CD14-positive monocyte (primary cell): ENCODE measurements at regions not wholly inside any gene's neighbourhood (a gene's known extent, or its start where the extent isn't known, plus 50 kb on each side); places are given as distances from the start of the nearest gene placed in this dataset.

Experiments used
- DNase-seq, 3 donors: peaks; one replicate each; pipeline ENCODE4 v3.0.0-alpha.2; 2011 to 2022
- H2AFZ ChIP-seq: 2 replicates; pipeline ENCODE4 v1.6.0; 2012; ENCODE audit warnings: mild to moderate bottlenecking, low read depth, low read length, inconsistent platforms; ENCODE audit not compliant: insufficient read depth, poor library complexity, severe bottlenecking
- H3K27ac ChIP-seq, 2 donors: 1 replicate in 1 of 2; 2 replicates in 1 of 2; pipeline ENCODE4 v1.5.1; 2012 to 2013; ENCODE audit warnings: low read length in 2 of 2, control low read depth in 1 of 2, inconsistent platforms in 1 of 2, low read depth in 1 of 2, mild to moderate bottlenecking in 1 of 2
- H3K27me3 ChIP-seq, 2 donors: one replicate each; pipeline versions ENCODE4 v1.6.0 to v1.6.1; 2011 to 2013; ENCODE audit warnings: low read length in 2 of 2; ENCODE audit not compliant: control insufficient read depth in 2 of 2, insufficient read depth in 2 of 2
- H3K36me3 ChIP-seq, 2 donors: replicated peaks in 1 of 2; 1 replicate in 1 of 2; 2 replicates in 1 of 2; pipeline versions ENCODE4 v1.5.1 to v1.6.1; 2012 to 2013; ENCODE audit warnings: low read length in 2 of 2, control low read depth in 1 of 2, inconsistent platforms in 1 of 2, mild to moderate bottlenecking in 1 of 2; ENCODE audit not compliant: insufficient read depth in 2 of 2, control insufficient read depth in 1 of 2
- H3K4me1 ChIP-seq, 2 donors: 1 replicate in 1 of 2; 2 replicates in 1 of 2; pipeline versions ENCODE4 v1.5.1 to v1.6.1; 2012 to 2013; ENCODE audit warnings: low read length in 2 of 2, control low read depth in 1 of 2, inconsistent platforms in 1 of 2, mild to moderate bottlenecking in 1 of 2, moderate library complexity in 1 of 2; ENCODE audit not compliant: insufficient read depth in 2 of 2, control insufficient read depth in 1 of 2
- H3K4me2 ChIP-seq: replicated peaks from 2 replicates; pipeline ENCODE3; 2012; ENCODE audit warnings: low read length, moderate library complexity, mild to moderate bottlenecking; ENCODE audit not compliant: poor library complexity, severe bottlenecking; ENCODE audit errors: extremely low read depth
- H3K4me3 ChIP-seq, 3 experiments: fragments of 200-600 bp in 1 of 3; sonication (generic) in 1 of 3; replicated peaks in 1 of 3; 1 replicate in 2 of 3; 2 replicates in 1 of 3; pipeline ENCODE4 v1.5.1; 2011 to 2013; ENCODE audit warnings: low read length in 3 of 3, mild to moderate bottlenecking in 3 of 3, control low read depth in 2 of 3, low read depth in 2 of 3, inconsistent platforms in 1 of 3, moderate library complexity in 1 of 3
- H3K79me2 ChIP-seq: 2 replicates; pipeline ENCODE4 v1.6.0; 2012; ENCODE audit warnings: mild to moderate bottlenecking, control low read depth, inconsistent platforms, low read length, moderate library complexity; ENCODE audit not compliant: insufficient read depth
- H3K9ac ChIP-seq: 2 replicates; pipeline ENCODE4 v1.6.0; 2017; ENCODE audit warnings: low read length, mild to moderate bottlenecking; ENCODE audit not compliant: insufficient read depth, poor library complexity, severe bottlenecking
- H3K9me3 ChIP-seq, 2 donors: replicated peaks in 1 of 2; 1 replicate in 1 of 2; 2 replicates in 1 of 2; pipeline versions ENCODE4 v1.5.1 to v1.6.1; 2012 to 2013; ENCODE audit warnings: low read length in 2 of 2, control low read depth in 1 of 2; ENCODE audit not compliant: control insufficient read depth in 1 of 2, insufficient read depth in 1 of 2
- H4K20me1 ChIP-seq: 2 replicates; pipeline ENCODE4 v1.6.0; 2012; ENCODE audit warnings: mild to moderate bottlenecking, low read length, control low read depth, moderate library complexity; ENCODE audit not compliant: insufficient read depth
- H3K27ac Mint-ChIP-seq, 7 donors: one replicate each; pipeline ENCODE4 v1.8.0; 2020; ENCODE audit warnings: mild to moderate bottlenecking in 7 of 7, mixed read lengths in 7 of 7, moderate library complexity in 6 of 7, inconsistent platforms in 2 of 7
- H3K27me3 Mint-ChIP-seq, 3 donors: one replicate each; pipeline ENCODE4 v1.8.0; 2021 to 2022; ENCODE audit warnings: low read depth in 3 of 3, mild to moderate bottlenecking in 3 of 3, mixed read lengths in 3 of 3, moderate library complexity in 3 of 3, inconsistent platforms in 1 of 3
- H3K36me3 Mint-ChIP-seq, 2 donors: one replicate each; pipeline ENCODE4 v1.8.0; 2020; ENCODE audit warnings: mixed read lengths in 2 of 2, inconsistent platforms in 1 of 2, mild to moderate bottlenecking in 1 of 2
- H3K4me1 Mint-ChIP-seq: one replicate; pipeline ENCODE4 v1.8.0; 2020; ENCODE audit warnings: mild to moderate bottlenecking, mixed read lengths
- H3K4me3 Mint-ChIP-seq, 2 donors: one replicate each; pipeline ENCODE4 v1.8.0; 2020; ENCODE audit warnings: mild to moderate bottlenecking in 2 of 2, mixed read lengths in 2 of 2, moderate library complexity in 1 of 2
- H3K9me3 Mint-ChIP-seq, 7 donors: one replicate each; pipeline ENCODE4 v1.8.0; 2020 to 2022; ENCODE audit warnings: mixed read lengths in 7 of 7, mild to moderate bottlenecking in 6 of 7, moderate library complexity in 6 of 7, inconsistent platforms in 2 of 7
- CTCF ChIP-seq: fragments of 200-600 bp; IDR thresholded peaks from one replicate; pipeline ENCODE4 v1.8.0; 2022; ENCODE audit warnings: antibody characterized with exemption, mild to moderate bottlenecking
- WGBS: methylation state at CpG from one replicate; pipeline ENCODE4 v1.1.5; 2013; ENCODE audit warnings: missing lambda C conversion rate; ENCODE audit not compliant: insufficient coverage; 5-methylcytosine and 5-hydroxymethylcytosine counted together
- intact Hi-C, 2 donors: fragments of 100-400 bp; cut with micrococcal nuclease; formaldehyde crosslinking; loops; one replicate each; pipeline versions ENCODE4 v1.15.0 to v1.15.1; 2023

DNA sequence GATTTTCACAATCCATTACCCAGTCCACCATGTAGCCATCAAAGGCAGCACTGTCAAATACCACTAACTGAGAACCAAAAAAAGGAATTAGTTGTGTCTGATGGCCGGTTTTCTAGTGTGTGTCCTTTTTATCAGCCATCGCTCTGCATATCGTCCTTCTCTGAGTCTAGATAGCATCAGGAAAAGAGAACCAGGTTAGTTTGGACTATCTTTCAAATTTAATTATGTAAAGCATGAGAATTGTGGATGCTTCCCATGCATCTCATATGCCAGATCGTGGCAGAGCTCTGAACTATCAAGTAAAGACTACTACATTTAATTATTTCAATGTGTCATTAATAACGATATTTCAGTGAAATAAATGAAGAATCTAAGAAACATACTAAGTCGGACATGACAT is 691.9 kb downstream of the FAM181B start:
- no peaks in the 10 kb centered on the region for H4K20me1 ChIP-seq
- H3K27me3 ChIP-seq: no peaks in the 10 kb centered on the region
- Mint-ChIP-seq H3K9me3 (peaks cover 0 to 6% (median 0%) of the 10 kb centered on the region in 7 donors), H3K4me3 (no peak overlapping the region), H3K27me3 (no peaks in the 10 kb centered on the region), H3K36me3 (no peaks in the 10 kb centered on the region), H3K27ac (no peak overlapping the region), H3K4me1 (no peaks in the 10 kb centered on the region)
- TF ChIP-seq CTCF: no peak
- no peak for DNase-seq
- 100% methylated on average over 3 of the region's 6 CpGs for WGBS
- no peaks in the 10 kb centered on the region for H3K79me2 ChIP-seq
- H3K9ac ChIP-seq: no peak overlapping the region
- H3K4me3 ChIP-seq: no peak overlapping the region
- H3K4me1 ChIP-seq: no peaks in the 10 kb centered on the region
- H3K4me2 ChIP-seq: no peak overlapping the region
- no peak overlapping the region for H2AFZ ChIP-seq
- intact Hi-C loops: no loop called here
- H3K36me3 ChIP-seq: no peaks in the 10 kb centered on the region
- no peak overlapping the region for H3K27ac ChIP-seq
- H3K9me3 ChIP-seq: no peaks in the 10 kb centered on the region

DNA sequence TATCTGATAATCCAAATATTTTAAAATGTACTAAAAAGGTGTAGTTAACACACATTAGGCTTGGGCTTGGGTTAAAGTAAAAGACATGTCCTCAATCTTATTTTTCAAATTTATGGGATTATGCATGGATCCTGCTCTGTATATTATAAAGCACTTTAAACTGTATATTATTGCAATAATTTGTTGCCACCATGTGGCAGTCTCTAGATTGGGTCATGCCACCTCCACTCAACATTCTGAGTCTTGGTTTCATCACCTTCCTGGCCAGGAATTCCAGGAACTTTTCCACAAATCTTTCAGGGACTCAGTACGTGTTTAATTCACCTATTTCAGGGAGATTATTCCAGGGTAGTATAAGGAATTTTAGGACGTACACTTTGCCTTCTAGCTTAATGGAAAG is 695.5 kb downstream of the FAM181B start:
- H3K4me1 Mint-ChIP-seq: no peaks in the 10 kb centered on the region
- no peaks in the 10 kb centered on the region for H3K79me2 ChIP-seq
- TF ChIP-seq CTCF: no peak
- no peak overlapping the region for H3K27ac ChIP-seq
- H3K9me3 ChIP-seq: no peaks in the 10 kb centered on the region
- H3K27me3 ChIP-seq: no peaks in the 10 kb centered on the region
- no peaks in the 10 kb centered on the region for H3K36me3 Mint-ChIP-seq
- no peak overlapping the region for H3K4me2 ChIP-seq
- no peaks in the 10 kb centered on the region for H4K20me1 ChIP-seq
- H3K9ac ChIP-seq: no peak overlapping the region
- H3K4me3 ChIP-seq: no peak overlapping the region
- DNase-seq: no peak
- no peak overlapping the region for H3K27ac Mint-ChIP-seq
- H2AFZ ChIP-seq: no peak overlapping the region
- H3K27me3 Mint-ChIP-seq: no peaks in the 10 kb centered on the region
- no CpG with 5 or more reads among the region's 2 CpGs for WGBS
- H3K9me3 Mint-ChIP-seq: no peaks in the 10 kb centered on the region
- no peaks in the 10 kb centered on the region for H3K36me3 ChIP-seq
- no peaks in the 10 kb centered on the region for H3K4me1 ChIP-seq
- no peak overlapping the region for H3K4me3 Mint-ChIP-seq
- intact Hi-C loops: no loop called here
